MM.1S (cell line): ENCODE measurements at regions not wholly inside any gene's neighbourhood (a gene's known extent, or its start where the extent isn't known, plus 50 kb on each side); places are given as distances from the start of the nearest gene placed in this dataset.

Experiments used
- CTCF ChIP-seq: fragments of 300-600 bp; sonication (generic); IDR thresholded peaks from 2 replicates; pipeline ENCODE4 v1.5.1; 2016; ENCODE audit warnings: antibody characterized with exemption, low read length, mixed read lengths
- EZH2 ChIP-seq: fragments of 300-600 bp; sonication (generic); optimal IDR thresholded peaks from 2 replicates; pipeline ENCODE3; 2017; ENCODE audit warnings: low read depth, mild to moderate bottlenecking, antibody characterized with exemption, low read length, mixed read lengths
- EZH2phosphoT487 ChIP-seq: fragments of 300-600 bp; sonication (generic); IDR thresholded peaks from 2 replicates; pipeline ENCODE4 v1.6.1; 2018; ENCODE audit warnings: antibody characterized with exemption, low read length

- TF ChIP-seq CTCF = no peak
- no peak for TF ChIP-seq EZH2
- TF ChIP-seq EZH2phosphoT487 = no peak
These were observed 107.3 kb upstream of the POU3F1 start for GRCh38 chr1:38153778-38154470.
